ENCODE measurements at regions not wholly inside any gene's neighbourhood (a gene's known extent, or its start where the extent isn't known, plus 50 kb on each side); places are given as distances from the start of the nearest gene placed in this dataset.

DNA sequence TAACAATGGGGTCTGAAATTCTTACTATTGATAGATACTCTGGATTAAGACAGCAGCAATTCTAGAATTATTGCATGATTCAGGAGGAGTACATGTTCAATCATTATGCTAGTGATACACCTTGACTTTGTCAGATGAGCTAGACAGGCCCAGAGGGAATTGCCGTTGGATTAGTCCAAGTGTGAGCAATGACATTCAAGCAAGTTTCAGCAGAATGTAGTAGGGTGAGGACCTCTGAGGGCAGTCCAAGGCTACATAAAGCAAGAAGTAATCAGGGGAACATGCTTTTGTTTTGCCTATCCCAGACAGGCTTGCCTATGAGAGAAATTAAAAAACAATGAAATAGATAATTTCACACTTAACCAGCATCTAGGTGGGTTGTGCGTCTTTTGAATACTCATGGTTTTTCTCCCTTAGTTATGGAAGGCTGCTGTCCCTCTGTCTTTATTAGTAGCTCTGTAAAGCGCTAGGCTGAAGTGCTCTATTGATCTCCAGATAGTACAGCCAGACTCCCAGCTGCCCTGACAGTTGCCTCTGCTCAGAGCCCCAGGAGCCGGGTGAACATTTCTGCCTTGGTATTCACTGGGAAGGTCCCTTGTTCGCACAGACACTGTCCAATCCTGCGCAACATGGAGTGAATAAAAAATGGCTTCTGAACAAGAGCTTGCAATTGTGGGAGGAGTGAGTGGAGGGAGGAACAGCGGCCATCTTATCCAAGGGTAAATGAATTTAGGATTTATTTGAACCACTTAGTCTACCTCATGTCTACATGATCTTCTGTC lies 316.6 kb upstream of the ONECUT1 start:
- TF ChIP-seq EZH2 (IDR thresholded peaks at IDR 0.05; ENCODE audit: borderline replicate concordance) (no peak), EZH2phosphoT487 (IDR thresholded peaks at IDR 0.05; ENCODE audit: low read depth, severe bottlenecking, unreplicated experiment) (no peak)
- TF ChIP-seq, protein P1, sequence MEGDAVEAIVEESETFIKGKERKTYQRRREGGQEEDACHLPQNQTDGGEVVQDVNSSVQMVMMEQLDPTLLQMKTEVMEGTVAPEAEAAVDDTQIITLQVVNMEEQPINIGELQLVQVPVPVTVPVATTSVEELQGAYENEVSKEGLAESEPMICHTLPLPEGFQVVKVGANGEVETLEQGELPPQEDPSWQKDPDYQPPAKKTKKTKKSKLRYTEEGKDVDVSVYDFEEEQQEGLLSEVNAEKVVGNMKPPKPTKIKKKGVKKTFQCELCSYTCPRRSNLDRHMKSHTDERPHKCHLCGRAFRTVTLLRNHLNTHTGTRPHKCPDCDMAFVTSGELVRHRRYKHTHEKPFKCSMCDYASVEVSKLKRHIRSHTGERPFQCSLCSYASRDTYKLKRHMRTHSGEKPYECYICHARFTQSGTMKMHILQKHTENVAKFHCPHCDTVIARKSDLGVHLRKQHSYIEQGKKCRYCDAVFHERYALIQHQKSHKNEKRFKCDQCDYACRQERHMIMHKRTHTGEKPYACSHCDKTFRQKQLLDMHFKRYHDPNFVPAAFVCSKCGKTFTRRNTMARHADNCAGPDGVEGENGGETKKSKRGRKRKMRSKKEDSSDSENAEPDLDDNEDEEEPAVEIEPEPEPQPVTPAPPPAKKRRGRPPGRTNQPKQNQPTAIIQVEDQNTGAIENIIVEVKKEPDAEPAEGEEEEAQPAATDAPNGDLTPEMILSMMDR (IDR thresholded peaks at IDR 0.05; ENCODE audit: poor library complexity) = no peak
